ENCODE measurements at regions not wholly inside any gene's neighbourhood (a gene's known extent, or its start where the extent isn't known, plus 50 kb on each side); places are given as distances from the start of the nearest gene placed in this dataset.
"Not testable (repeated sequence)": the region's sequence is repeated elsewhere in the genome, so short reads cannot be mapped to it uniquely, and the experiment has no call there.

DNA sequence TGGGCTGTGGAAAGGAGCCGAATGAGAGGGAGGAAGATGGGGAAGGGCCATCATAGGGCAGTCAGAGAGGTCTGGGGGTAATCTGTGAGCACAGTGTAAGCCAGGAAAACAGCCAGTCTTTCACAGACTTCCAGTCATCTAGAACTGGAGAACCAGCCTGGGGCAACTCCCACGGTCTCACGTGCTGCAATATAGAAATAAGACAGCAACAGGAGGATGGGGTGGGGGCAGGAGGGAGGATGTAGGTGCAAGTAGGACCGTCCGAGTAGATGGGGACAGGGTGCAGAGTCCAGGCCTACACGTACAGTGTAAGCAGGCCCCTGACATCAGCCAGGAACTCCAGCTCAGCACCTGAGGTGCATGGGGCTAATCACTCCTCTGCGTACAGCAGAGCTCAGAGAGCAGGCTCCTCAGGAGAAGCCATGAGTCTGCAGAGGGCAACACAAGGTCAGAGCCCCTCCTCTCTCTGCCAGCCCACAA lies 58.2 kb upstream of the TNFAIP3 start:
- Histone ChIP-seq H3K4me3 (ENCODE audit: control extremely low read depth in 1 of 5, extremely low read depth in 1 of 5, insufficient read depth in 1 of 5, low read depth in 2 of 5, low read length in 4 of 5) (no peak overlapping the region), H3K27ac (ENCODE audit: low read length in 2 of 2) (no peak overlapping the region), H4K20me1 (ENCODE audit: control insufficient read depth, insufficient read depth, low read length, poor library complexity, severe bottlenecking) (no peaks in the 10 kb centered on the region), H3K36me3 (replicated peaks in 1 of 2; ENCODE audit: control extremely low read depth in 1 of 2, control insufficient read depth in 1 of 2, extremely low read depth in 1 of 2, insufficient read depth in 2 of 2, low read length in 1 of 2) (no peaks in the 10 kb centered on the region), H3K9me3 (ENCODE audit: control extremely low read depth in 1 of 3, control insufficient read depth in 2 of 3, insufficient read depth in 1 of 3, low read length in 2 of 3) (no peaks in the 10 kb centered on the region), H3K9ac (ENCODE audit: low read length) (no peak overlapping the region), H3K4me1 (ENCODE audit: control insufficient read depth in 2 of 2, insufficient read depth in 2 of 2, low read length in 2 of 2) (peaks cover 16 to 19% of the 10 kb centered on the region in 2 donors), H3K27me3 (replicated peaks in 1 of 4; ENCODE audit: control extremely low read depth in 1 of 4, control insufficient read depth in 3 of 4, insufficient read depth in 4 of 4, low read length in 3 of 4) (no peaks in the 10 kb centered on the region), H3K4me2 (replicated peaks; ENCODE audit: low read depth, low read length, poor library complexity, severe bottlenecking) (no peak overlapping the region), H2AFZ (ENCODE audit: insufficient read depth, low read depth, low read length, poor library complexity, severe bottlenecking) (no peak overlapping the region), H3K79me2 (ENCODE audit: control insufficient read depth, insufficient read depth, low read length) (no peaks in the 10 kb centered on the region)
- H3K27ac Mint-ChIP-seq = no peak overlapping the region
- TF ChIP-seq, protein P1, sequence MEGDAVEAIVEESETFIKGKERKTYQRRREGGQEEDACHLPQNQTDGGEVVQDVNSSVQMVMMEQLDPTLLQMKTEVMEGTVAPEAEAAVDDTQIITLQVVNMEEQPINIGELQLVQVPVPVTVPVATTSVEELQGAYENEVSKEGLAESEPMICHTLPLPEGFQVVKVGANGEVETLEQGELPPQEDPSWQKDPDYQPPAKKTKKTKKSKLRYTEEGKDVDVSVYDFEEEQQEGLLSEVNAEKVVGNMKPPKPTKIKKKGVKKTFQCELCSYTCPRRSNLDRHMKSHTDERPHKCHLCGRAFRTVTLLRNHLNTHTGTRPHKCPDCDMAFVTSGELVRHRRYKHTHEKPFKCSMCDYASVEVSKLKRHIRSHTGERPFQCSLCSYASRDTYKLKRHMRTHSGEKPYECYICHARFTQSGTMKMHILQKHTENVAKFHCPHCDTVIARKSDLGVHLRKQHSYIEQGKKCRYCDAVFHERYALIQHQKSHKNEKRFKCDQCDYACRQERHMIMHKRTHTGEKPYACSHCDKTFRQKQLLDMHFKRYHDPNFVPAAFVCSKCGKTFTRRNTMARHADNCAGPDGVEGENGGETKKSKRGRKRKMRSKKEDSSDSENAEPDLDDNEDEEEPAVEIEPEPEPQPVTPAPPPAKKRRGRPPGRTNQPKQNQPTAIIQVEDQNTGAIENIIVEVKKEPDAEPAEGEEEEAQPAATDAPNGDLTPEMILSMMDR (IDR thresholded peaks at IDR 0.05) = no peak
- no peak for TF ChIP-seq EZH2 (IDR thresholded peaks at IDR 0.05; ENCODE audit: borderline replicate concordance, insufficient read depth, low read depth, low read length, poor library complexity, severe bottlenecking)
- CTCF ChIA-PET = interaction anchor here (0.6 to 3.7 kb wide), 4 partner anchors 9 to 305 kb away, joined by 3 to 28 read pairs (median 6); no protein-coding TSS in a partner anchor
- ATAC-seq (ENCODE audit: low read depth) (no peak), DNase-seq (no peak)
- intact Hi-C loops (cut with micrococcal nuclease) = no loop called here
- peaks cover 21% of the 10 kb centered on the region for H3K4me1 Mint-ChIP-seq
- POLR2A ChIA-PET = no interaction called here
- WGBS (ENCODE audit: insufficient coverage) = 92% methylated on average over 7 of the region's 7 CpGs
- peaks cover 2% of the 10 kb centered on the region for H3K9me3 Mint-ChIP-seq (ENCODE audit: insufficient read depth)
- H3K27me3 Mint-ChIP-seq = no peaks in the 10 kb centered on the region
- no peak overlapping the region for H3K4me3 Mint-ChIP-seq

DNA sequence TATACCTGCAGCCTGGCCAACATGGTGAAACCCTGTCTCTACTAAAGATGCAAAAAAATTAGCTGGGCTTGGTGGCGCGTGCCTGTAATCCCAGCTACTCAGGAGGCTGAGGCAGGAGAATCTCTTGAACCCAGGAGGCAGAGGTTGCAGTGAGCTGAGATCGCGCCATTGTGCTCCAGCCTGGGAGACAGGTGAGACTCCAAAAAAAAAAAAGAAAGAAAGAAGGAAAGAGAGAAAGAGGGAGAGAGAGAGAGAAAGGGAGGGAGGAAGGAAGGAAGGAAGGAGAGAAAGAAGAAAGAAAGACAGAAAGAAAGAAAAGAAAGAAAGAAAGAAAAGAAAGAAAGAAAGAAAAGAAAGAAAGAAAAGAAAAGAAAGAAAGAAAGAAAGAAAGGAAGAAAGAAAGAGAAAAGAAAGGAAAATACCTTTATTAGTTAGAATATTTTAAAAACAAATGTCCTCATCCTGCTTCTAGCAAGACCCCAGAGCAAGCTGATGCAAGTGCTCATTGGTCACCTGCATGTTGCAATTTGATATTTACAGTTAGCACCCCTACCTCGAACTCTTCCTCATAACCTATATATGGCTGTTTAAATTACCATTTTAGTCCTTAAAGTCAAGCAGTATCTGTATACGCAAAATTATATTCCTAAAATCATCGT lies 57.0 kb upstream of the TNFAIP3 start:
- ChIA-PET POLR2A (interaction anchor here (1.0 kb wide), 1 partner anchor 57 kb away, joined by 7 read pairs; the partner anchor contains the start of gene TNFAIP3), CTCF (interaction anchor here (0.6 to 3.7 kb wide), 5 partner anchors 11 to 303 kb away, joined by 3 to 28 read pairs (median 6); partner anchors contain the start of gene TNFAIP3)
- H3K27ac Mint-ChIP-seq; H3K79me2 ChIP-seq (ENCODE audit: control insufficient read depth, insufficient read depth, low read length); H4K20me1 ChIP-seq (ENCODE audit: control insufficient read depth, insufficient read depth, low read length, poor library complexity, severe bottlenecking); H3K4me2 ChIP-seq (replicated peaks; ENCODE audit: low read depth, low read length, poor library complexity, severe bottlenecking); H3K36me3 ChIP-seq (replicated peaks in 1 of 2; ENCODE audit: control extremely low read depth in 1 of 2, control insufficient read depth in 1 of 2, extremely low read depth in 1 of 2, insufficient read depth in 2 of 2, low read length in 1 of 2); H3K9me3 ChIP-seq (ENCODE audit: control extremely low read depth in 1 of 3, control insufficient read depth in 2 of 3, insufficient read depth in 1 of 3, low read length in 2 of 3); H3K4me3 Mint-ChIP-seq; ATAC-seq (ENCODE audit: low read depth); H3K27ac ChIP-seq (ENCODE audit: low read length in 2 of 2); H2AFZ ChIP-seq (ENCODE audit: insufficient read depth, low read depth, low read length, poor library complexity, severe bottlenecking); H3K27me3 Mint-ChIP-seq; H3K27me3 ChIP-seq (replicated peaks in 1 of 4; ENCODE audit: control extremely low read depth in 1 of 4, control insufficient read depth in 3 of 4, insufficient read depth in 4 of 4, low read length in 3 of 4); H3K4me3 ChIP-seq (ENCODE audit: control extremely low read depth in 1 of 5, extremely low read depth in 1 of 5, insufficient read depth in 1 of 5, low read depth in 2 of 5, low read length in 4 of 5); DNase-seq; H3K9ac ChIP-seq (ENCODE audit: low read length); H3K9me3 Mint-ChIP-seq (ENCODE audit: insufficient read depth): not testable (repeated sequence)
- 81% methylated on average over 6 of the region's 7 CpGs for WGBS (ENCODE audit: insufficient coverage)
- intact Hi-C loops (cut with micrococcal nuclease) = loop anchor here (2.0 to 5.0 kb wide), 2 partner anchors 19 to 103 kb away; no protein-coding TSS in a partner anchor
- H3K4me1 Mint-ChIP-seq = peaks cover 21% of the 10 kb centered on the region
- H3K4me1 ChIP-seq (ENCODE audit: control insufficient read depth in 2 of 2, insufficient read depth in 2 of 2, low read length in 2 of 2) = peaks cover 16 to 19% of the 10 kb centered on the region in 2 donors
